ENCODE measurements at regions not wholly inside any gene's neighbourhood (a gene's known extent, or its start where the extent isn't known, plus 50 kb on each side); places are given as distances from the start of the nearest gene placed in this dataset.

DNA sequence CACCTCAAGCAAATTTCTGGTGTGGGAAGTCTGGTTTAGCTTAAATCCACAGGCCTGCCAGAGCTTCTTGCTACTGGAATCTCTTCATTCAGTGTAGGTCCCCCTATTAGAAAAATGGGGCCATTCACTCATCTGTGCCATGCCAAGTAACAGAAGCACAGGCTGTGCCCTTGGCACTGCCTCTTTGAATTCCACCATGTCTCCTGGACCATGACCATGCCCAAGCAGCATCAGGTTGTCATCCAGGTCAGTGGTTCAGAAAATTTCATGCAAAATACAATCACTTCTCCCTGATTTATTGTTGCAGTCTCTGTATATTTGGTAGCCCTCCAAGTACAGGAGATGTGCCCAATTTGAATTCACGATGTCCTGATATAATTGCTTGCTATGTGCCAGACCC lies 602.1 kb upstream of the ZNF385D start:
- TF ChIP-seq, protein P1, sequence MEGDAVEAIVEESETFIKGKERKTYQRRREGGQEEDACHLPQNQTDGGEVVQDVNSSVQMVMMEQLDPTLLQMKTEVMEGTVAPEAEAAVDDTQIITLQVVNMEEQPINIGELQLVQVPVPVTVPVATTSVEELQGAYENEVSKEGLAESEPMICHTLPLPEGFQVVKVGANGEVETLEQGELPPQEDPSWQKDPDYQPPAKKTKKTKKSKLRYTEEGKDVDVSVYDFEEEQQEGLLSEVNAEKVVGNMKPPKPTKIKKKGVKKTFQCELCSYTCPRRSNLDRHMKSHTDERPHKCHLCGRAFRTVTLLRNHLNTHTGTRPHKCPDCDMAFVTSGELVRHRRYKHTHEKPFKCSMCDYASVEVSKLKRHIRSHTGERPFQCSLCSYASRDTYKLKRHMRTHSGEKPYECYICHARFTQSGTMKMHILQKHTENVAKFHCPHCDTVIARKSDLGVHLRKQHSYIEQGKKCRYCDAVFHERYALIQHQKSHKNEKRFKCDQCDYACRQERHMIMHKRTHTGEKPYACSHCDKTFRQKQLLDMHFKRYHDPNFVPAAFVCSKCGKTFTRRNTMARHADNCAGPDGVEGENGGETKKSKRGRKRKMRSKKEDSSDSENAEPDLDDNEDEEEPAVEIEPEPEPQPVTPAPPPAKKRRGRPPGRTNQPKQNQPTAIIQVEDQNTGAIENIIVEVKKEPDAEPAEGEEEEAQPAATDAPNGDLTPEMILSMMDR (IDR thresholded peaks at IDR 0.05; ENCODE audit: insufficient read depth, low read length, poor library complexity, severe bottlenecking): no peak
- TF ChIP-seq EZH2phosphoT487 (conservative IDR thresholded peaks at IDR 0.05; ENCODE audit: low read length): no peak
